ENCODE measurements at regions not wholly inside any gene's neighbourhood (a gene's known extent, or its start where the extent isn't known, plus 50 kb on each side); places are given as distances from the start of the nearest gene placed in this dataset.
"Not testable (repeated sequence)": the region's sequence is repeated elsewhere in the genome, so short reads cannot be mapped to it uniquely, and the experiment has no call there.

- not testable (repeated sequence) for H3K23me2 ChIP-seq (ENCODE audit: insufficient read length, low read depth, low read length, poor library complexity, severe bottlenecking); H3K79me1 ChIP-seq (ENCODE audit: insufficient read depth, low read depth, low read length, poor library complexity, severe bottlenecking); H2AFZ ChIP-seq (ENCODE audit: low read length); H3K56ac ChIP-seq (ENCODE audit: insufficient read length, low read depth, low read length); H2AK5ac ChIP-seq (ENCODE audit: insufficient read length, low read length); H3K14ac ChIP-seq (ENCODE audit: insufficient read depth, low read length); H3K23ac ChIP-seq (ENCODE audit: insufficient read length, low read depth, low read length); H4K91ac ChIP-seq (ENCODE audit: insufficient read length, low read depth, low read length); H4K8ac ChIP-seq (replicated peaks; ENCODE audit: insufficient read length, low read depth, low read length); H2BK20ac ChIP-seq (ENCODE audit: low read depth, low read length, poor library complexity, severe bottlenecking); H3K18ac ChIP-seq (ENCODE audit: insufficient read length, low read depth, low read length); H4K20me1 ChIP-seq (ENCODE audit: control insufficient read depth, insufficient read depth, insufficient read length); H3K4me2 ChIP-seq (ENCODE audit: insufficient read depth, insufficient read length, low read length); H3K9ac ChIP-seq (ENCODE audit: extremely low read depth, insufficient read length, low read length); H3K36me3 Mint-ChIP-seq (ENCODE audit: insufficient read depth in 1 of 3, low read depth in 3 of 3); H3T11ph ChIP-seq (ENCODE audit: low read length); DNase-seq; H3K4me1 Mint-ChIP-seq; H2BK5ac ChIP-seq (ENCODE audit: insufficient read length, low read length); H3K4ac ChIP-seq (ENCODE audit: low read depth, low read length); H3K9me3 ChIP-seq (ENCODE audit: control insufficient read depth, low read depth, low read length); H3K27me3 Mint-ChIP-seq (ENCODE audit: low read depth); H3K4me3 Mint-ChIP-seq; H3K79me2 ChIP-seq (ENCODE audit: insufficient read depth, low read length); H3K27ac ChIP-seq (ENCODE audit: insufficient read length, low read depth, low read length); H2BK15ac ChIP-seq (ENCODE audit: low read depth, low read length); H3K4me1 ChIP-seq (ENCODE audit: insufficient read depth, low read length); H3K27me3 ChIP-seq (ENCODE audit: insufficient read depth, low read length); H3K27ac Mint-ChIP-seq; H4K5ac ChIP-seq (ENCODE audit: insufficient read length, low read depth, low read length); H3K9me3 Mint-ChIP-seq; H2BK120ac ChIP-seq (ENCODE audit: low read depth, low read length, poor library complexity, severe bottlenecking); H2BK12ac ChIP-seq (ENCODE audit: insufficient read length, low read depth, low read length)
- WGBS (ENCODE audit: extremely low coverage, insufficient read length, low lambda C conversion rate), result no CpG with 5 or more reads among the region's 16 CpGs
These were observed 1342.9 kb downstream of the SPATA31A7 start for GRCh38 chr9:62532777-62533173.

DNA sequence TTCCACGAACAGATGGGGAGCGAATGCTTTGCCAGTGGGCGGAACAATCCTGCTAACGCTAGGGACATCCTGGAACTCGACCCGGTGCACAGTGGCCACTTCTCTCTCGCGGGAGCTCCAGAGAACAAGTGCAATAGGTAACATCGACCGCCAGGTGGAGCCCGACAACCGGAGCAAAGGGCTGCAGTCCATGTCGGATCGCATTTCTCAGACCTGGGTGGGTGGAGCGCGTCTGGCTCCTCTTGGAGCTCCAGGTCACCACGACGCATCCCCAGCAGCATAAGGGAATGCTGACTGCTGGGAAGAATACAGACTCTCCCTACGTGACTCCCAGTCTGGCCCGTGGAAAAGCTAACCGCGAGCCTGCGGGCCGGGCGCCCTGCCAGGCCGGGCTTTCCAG lies 1360.7 kb downstream of the SPATA31A7 start:
- H2AFZ ChIP-seq (ENCODE audit: low read length); H4K20me1 ChIP-seq (ENCODE audit: control insufficient read depth, insufficient read depth, insufficient read length); H3K27ac ChIP-seq (ENCODE audit: insufficient read length, low read depth, low read length); H3T11ph ChIP-seq (ENCODE audit: low read length); H3K14ac ChIP-seq (ENCODE audit: insufficient read depth, low read length); H4K5ac ChIP-seq (ENCODE audit: insufficient read length, low read depth, low read length); H3K23me2 ChIP-seq (ENCODE audit: insufficient read length, low read depth, low read length, poor library complexity, severe bottlenecking); H3K9me3 Mint-ChIP-seq; H3K4me3 Mint-ChIP-seq; H3K27ac Mint-ChIP-seq; H4K91ac ChIP-seq (ENCODE audit: insufficient read length, low read depth, low read length); H2BK5ac ChIP-seq (ENCODE audit: insufficient read length, low read length); H2BK20ac ChIP-seq (ENCODE audit: low read depth, low read length, poor library complexity, severe bottlenecking); H2BK12ac ChIP-seq (ENCODE audit: insufficient read length, low read depth, low read length); H3K18ac ChIP-seq (ENCODE audit: insufficient read length, low read depth, low read length); H3K4me1 Mint-ChIP-seq; H3K36me3 Mint-ChIP-seq (ENCODE audit: insufficient read depth in 1 of 3, low read depth in 3 of 3); H2BK120ac ChIP-seq (ENCODE audit: low read depth, low read length, poor library complexity, severe bottlenecking); H4K8ac ChIP-seq (replicated peaks; ENCODE audit: insufficient read length, low read depth, low read length); H3K4me2 ChIP-seq (ENCODE audit: insufficient read depth, insufficient read length, low read length); DNase-seq; H3K9me3 ChIP-seq (ENCODE audit: control insufficient read depth, low read depth, low read length); H2BK15ac ChIP-seq (ENCODE audit: low read depth, low read length); H2AK5ac ChIP-seq (ENCODE audit: insufficient read length, low read length); H3K27me3 ChIP-seq (ENCODE audit: insufficient read depth, low read length); H3K79me1 ChIP-seq (ENCODE audit: insufficient read depth, low read depth, low read length, poor library complexity, severe bottlenecking); H3K27me3 Mint-ChIP-seq (ENCODE audit: low read depth); H3K9ac ChIP-seq (ENCODE audit: extremely low read depth, insufficient read length, low read length); H3K4ac ChIP-seq (ENCODE audit: low read depth, low read length); H3K23ac ChIP-seq (ENCODE audit: insufficient read length, low read depth, low read length); H3K79me2 ChIP-seq (ENCODE audit: insufficient read depth, low read length); H3K56ac ChIP-seq (ENCODE audit: insufficient read length, low read depth, low read length); H3K4me1 ChIP-seq (ENCODE audit: insufficient read depth, low read length): not testable (repeated sequence)
- no CpG with 5 or more reads among the region's 26 CpGs for WGBS (ENCODE audit: extremely low coverage, insufficient read length, low lambda C conversion rate)

- no CpG with 5 or more reads among the region's 8 CpGs for WGBS (ENCODE audit: extremely low coverage, insufficient read length, low lambda C conversion rate)
- H3K4me2 ChIP-seq (ENCODE audit: insufficient read depth, insufficient read length, low read length); H3K4ac ChIP-seq (ENCODE audit: low read depth, low read length); H3K79me1 ChIP-seq (ENCODE audit: insufficient read depth, low read depth, low read length, poor library complexity, severe bottlenecking); H2AK5ac ChIP-seq (ENCODE audit: insufficient read length, low read length); H3K27ac Mint-ChIP-seq; H2BK5ac ChIP-seq (ENCODE audit: insufficient read length, low read length); H2BK12ac ChIP-seq (ENCODE audit: insufficient read length, low read depth, low read length); H3K27ac ChIP-seq (ENCODE audit: insufficient read length, low read depth, low read length); H3K56ac ChIP-seq (ENCODE audit: insufficient read length, low read depth, low read length); H4K20me1 ChIP-seq (ENCODE audit: control insufficient read depth, insufficient read depth, insufficient read length); H4K8ac ChIP-seq (replicated peaks; ENCODE audit: insufficient read length, low read depth, low read length); H3K4me3 Mint-ChIP-seq; H2AFZ ChIP-seq (ENCODE audit: low read length); H3K9me3 ChIP-seq (ENCODE audit: control insufficient read depth, low read depth, low read length); H3K4me1 Mint-ChIP-seq; H3K23me2 ChIP-seq (ENCODE audit: insufficient read length, low read depth, low read length, poor library complexity, severe bottlenecking); H3K18ac ChIP-seq (ENCODE audit: insufficient read length, low read depth, low read length); H2BK15ac ChIP-seq (ENCODE audit: low read depth, low read length); H3K4me1 ChIP-seq (ENCODE audit: insufficient read depth, low read length); H2BK20ac ChIP-seq (ENCODE audit: low read depth, low read length, poor library complexity, severe bottlenecking); H3K27me3 Mint-ChIP-seq (ENCODE audit: low read depth); H3K36me3 Mint-ChIP-seq (ENCODE audit: insufficient read depth in 1 of 3, low read depth in 3 of 3); H3K14ac ChIP-seq (ENCODE audit: insufficient read depth, low read length); H3K27me3 ChIP-seq (ENCODE audit: insufficient read depth, low read length); H3K23ac ChIP-seq (ENCODE audit: insufficient read length, low read depth, low read length); DNase-seq; H4K5ac ChIP-seq (ENCODE audit: insufficient read length, low read depth, low read length); H3T11ph ChIP-seq (ENCODE audit: low read length); H3K79me2 ChIP-seq (ENCODE audit: insufficient read depth, low read length); H4K91ac ChIP-seq (ENCODE audit: insufficient read length, low read depth, low read length); H2BK120ac ChIP-seq (ENCODE audit: low read depth, low read length, poor library complexity, severe bottlenecking); H3K9me3 Mint-ChIP-seq; H3K9ac ChIP-seq (ENCODE audit: extremely low read depth, insufficient read length, low read length): not testable (repeated sequence)
These were observed 1370.8 kb downstream of the SPATA31A7 start for GRCh38 chr9:62560603-62561002.

Data from H9 (cell line).